ENCODE measurements at regions not wholly inside any gene's neighbourhood (a gene's known extent, or its start where the extent isn't known, plus 50 kb on each side); places are given as distances from the start of the nearest gene placed in this dataset.
"Not testable (repeated sequence)": the region's sequence is repeated elsewhere in the genome, so short reads cannot be mapped to it uniquely, and the experiment has no call there.

- DNase-seq (ENCODE audit: low spot score) = no peak
Observed at GRCh38 chr1:115182012-115182715, 92.9 kb upstream of the TSPAN2 start.

GRCh38 chr1:115181231-115181630 is 91.9 kb upstream of the TSPAN2 start:
- DNase-seq (ENCODE audit: low spot score) = no peak

GRCh38 chr1:115179397-115180079 is 90.2 kb upstream of the TSPAN2 start:
- DNase-seq (ENCODE audit: low spot score) = no peak

GRCh38 chr1:115176189-115176588 is 86.9 kb upstream of the TSPAN2 start:
- DNase-seq (ENCODE audit: low spot score) = no peak

GRCh38 chr1:115175596-115175995 is 86.3 kb upstream of the TSPAN2 start:
- no peak for DNase-seq (ENCODE audit: low spot score)

GRCh38 chr1:115173151-115173550 is 83.8 kb upstream of the TSPAN2 start:
- DNase-seq (ENCODE audit: low spot score) = no peak

- no peak for DNase-seq (ENCODE audit: low spot score)
Observed at GRCh38 chr1:115172270-115172669, 83.0 kb upstream of the TSPAN2 start.

GRCh38 chr1:115170961-115171392 is 81.7 kb upstream of the TSPAN2 start:
- no peak for DNase-seq (ENCODE audit: low spot score)

GRCh38 chr1:115170377-115170776 is 81.1 kb upstream of the TSPAN2 start:
- DNase-seq (ENCODE audit: low spot score) = no peak

- DNase-seq (ENCODE audit: low spot score) = no peak
Observed at GRCh38 chr1:115168026-115168425, 78.7 kb upstream of the TSPAN2 start.

- DNase-seq (ENCODE audit: low spot score) = no peak
Observed at GRCh38 chr1:115166531-115167091, 77.3 kb upstream of the TSPAN2 start.

- no peak for DNase-seq (ENCODE audit: low spot score)
Observed at GRCh38 chr1:115165776-115166175, 76.5 kb upstream of the TSPAN2 start.

- DNase-seq (ENCODE audit: low spot score) = no peak
Observed at GRCh38 chr1:115164940-115165705, 75.8 kb upstream of the TSPAN2 start.

- no peak for DNase-seq (ENCODE audit: low spot score)
Observed at GRCh38 chr1:115164484-115164883, 75.2 kb upstream of the TSPAN2 start.

- DNase-seq (ENCODE audit: low spot score) = no peak
Observed at GRCh38 chr1:115160728-115161127, 71.4 kb upstream of the TSPAN2 start.

- no peak for DNase-seq (ENCODE audit: low spot score)
Observed at GRCh38 chr1:115159958-115160357, 70.7 kb upstream of the TSPAN2 start.

- no peak for DNase-seq (ENCODE audit: low spot score)
Observed at GRCh38 chr1:115158181-115158580, 68.9 kb upstream of the TSPAN2 start.

GRCh38 chr1:115156826-115157468 is 67.6 kb upstream of the TSPAN2 start:
- no peak for DNase-seq (ENCODE audit: low spot score)

GRCh38 chr1:115153966-115154557 is 64.8 kb upstream of the TSPAN2 start:
- no peak for DNase-seq (ENCODE audit: low spot score)

- DNase-seq (ENCODE audit: low spot score) = not testable (repeated sequence)
Observed at GRCh38 chr1:115147928-115148327, 58.6 kb upstream of the TSPAN2 start.

- no peak for DNase-seq (ENCODE audit: low spot score)
Observed at GRCh38 chr1:115145226-115145625, 55.9 kb upstream of the TSPAN2 start.

- DNase-seq (ENCODE audit: low spot score) = no peak
Observed at GRCh38 chr1:115144176-115144575, 54.9 kb upstream of the TSPAN2 start.
